MM.1S (cell line): ENCODE measurements at regions not wholly inside any gene's neighbourhood (a gene's known extent, or its start where the extent isn't known, plus 50 kb on each side); places are given as distances from the start of the nearest gene placed in this dataset.

Experiments used
- DNase-seq: peaks from one replicate; pipeline ENCODE4 v3.0.0-alpha.2; 2015
- H2AFZ ChIP-seq: fragments of 300-600 bp; sonication (generic); 2 replicates; pipeline ENCODE4 v1.6.0; 2016; ENCODE audit warnings: antibody characterized with exemption, low read length
- H3F3A ChIP-seq: fragments of 300-600 bp; sonication (generic); 2 replicates; pipeline ENCODE4 v1.6.1; 2016; ENCODE audit warnings: mild to moderate bottlenecking, antibody characterized with exemption, low read length, moderate library complexity, mixed read lengths; ENCODE audit not compliant: insufficient read depth
- H3K27ac ChIP-seq: fragments of 300-600 bp; sonication (generic); 2 replicates; pipeline ENCODE4 v1.5.1; 2016; ENCODE audit warnings: mild to moderate bottlenecking, low read length
- H3K27me3 ChIP-seq: fragments of 300-600 bp; sonication (generic); replicated peaks from 2 replicates; pipeline ENCODE4 v1.6.0; 2016; ENCODE audit warnings: low read length; ENCODE audit not compliant: insufficient read depth
- H3K36me3 ChIP-seq: fragments of 300-600 bp; sonication (generic); replicated peaks from 2 replicates; pipeline ENCODE4 v1.6.1; 2016; ENCODE audit warnings: mild to moderate bottlenecking, low read length, mixed read lengths; ENCODE audit not compliant: insufficient read depth
- H3K4me1 ChIP-seq: fragments of 300-600 bp; sonication (generic); 2 replicates; pipeline ENCODE4 v1.6.1; 2016; ENCODE audit warnings: low read length, mixed read lengths
- H3K4me2 ChIP-seq: fragments of 300-600 bp; sonication (generic); 2 replicates; pipeline ENCODE4 v1.6.0; 2016; ENCODE audit warnings: low read depth, low read length
- H3K4me3 ChIP-seq: fragments of 300-600 bp; sonication (generic); 2 replicates; pipeline ENCODE4 v1.5.1; 2016; ENCODE audit warnings: low read length, mixed read lengths
- H3K79me2 ChIP-seq: fragments of 300-600 bp; sonication (generic); 2 replicates; pipeline ENCODE4 v1.6.1; 2016; ENCODE audit warnings: mixed run types, low read length, mixed read lengths
- H3K9ac ChIP-seq: fragments of 300-600 bp; sonication (generic); 2 replicates; pipeline ENCODE4 v1.6.1; 2016; ENCODE audit warnings: low read length, mixed read lengths
- H3K9me2 ChIP-seq: fragments of 300-600 bp; sonication (generic); replicated peaks from 2 replicates; pipeline ENCODE4 v1.6.1; 2016; ENCODE audit warnings: mild to moderate bottlenecking, low read length, mixed read lengths; ENCODE audit not compliant: insufficient read depth
- H3K9me3 ChIP-seq: fragments of 300-600 bp; sonication (generic); replicated peaks from 2 replicates; pipeline ENCODE4 v1.6.1; 2016; ENCODE audit warnings: mild to moderate bottlenecking, low read length, mixed read lengths; ENCODE audit not compliant: insufficient read depth
- H4K20me1 ChIP-seq: fragments of 300-600 bp; sonication (generic); 2 replicates; pipeline ENCODE4 v1.6.1; 2016; ENCODE audit warnings: mild to moderate bottlenecking, low read length, moderate library complexity, mixed read lengths; ENCODE audit not compliant: insufficient read depth
- CTCF ChIP-seq: fragments of 300-600 bp; sonication (generic); IDR thresholded peaks from 2 replicates; pipeline ENCODE4 v1.5.1; 2016; ENCODE audit warnings: antibody characterized with exemption, low read length, mixed read lengths
- EZH2 ChIP-seq: fragments of 300-600 bp; sonication (generic); optimal IDR thresholded peaks from 2 replicates; pipeline ENCODE3; 2017; ENCODE audit warnings: low read depth, mild to moderate bottlenecking, antibody characterized with exemption, low read length, mixed read lengths
- EZH2phosphoT487 ChIP-seq: fragments of 300-600 bp; sonication (generic); IDR thresholded peaks from 2 replicates; pipeline ENCODE4 v1.6.1; 2018; ENCODE audit warnings: antibody characterized with exemption, low read length

- Histone ChIP-seq H3K79me2 (no peaks in the 10 kb centered on the region), H3F3A (no peaks in the 10 kb centered on the region), H2AFZ (no peak overlapping the region), H3K27ac (no peak overlapping the region), H4K20me1 (no peaks in the 10 kb centered on the region), H3K4me1 (no peaks in the 10 kb centered on the region), H3K9ac (no peak overlapping the region), H3K9me3 (no peaks in the 10 kb centered on the region), H3K4me3 (no peak overlapping the region), H3K27me3 (no peaks in the 10 kb centered on the region), H3K9me2 (no peaks in the 10 kb centered on the region), H3K36me3 (no peaks in the 10 kb centered on the region), H3K4me2 (no peak overlapping the region)
- no peak for DNase-seq
- TF ChIP-seq CTCF (no peak), EZH2 (no peak), EZH2phosphoT487 (no peak)
Observed at GRCh38 chr14:53824061-53824460, 132.6 kb downstream of the BMP4 start.

GRCh38 chr14:53814392-53814791 lies 142.2 kb downstream of the BMP4 start:
- no peak overlapping the region for H3K4me3 ChIP-seq
- no peak overlapping the region for H2AFZ ChIP-seq
- no peak overlapping the region for H3K4me2 ChIP-seq
- H3K27ac ChIP-seq = no peak overlapping the region
- H3K9me3 ChIP-seq = no peaks in the 10 kb centered on the region
- no peaks in the 10 kb centered on the region for H4K20me1 ChIP-seq
- no peak for TF ChIP-seq EZH2
- no peak for TF ChIP-seq CTCF
- no peak for TF ChIP-seq EZH2phosphoT487
- no peaks in the 10 kb centered on the region for H3K9me2 ChIP-seq
- no peaks in the 10 kb centered on the region for H3K4me1 ChIP-seq
- no peak overlapping the region for H3K9ac ChIP-seq
- no peaks in the 10 kb centered on the region for H3K27me3 ChIP-seq
- no peaks in the 10 kb centered on the region for H3K79me2 ChIP-seq
- H3K36me3 ChIP-seq = no peaks in the 10 kb centered on the region
- DNase-seq = no peak
- H3F3A ChIP-seq = no peaks in the 10 kb centered on the region

- H3K9me3 ChIP-seq = no peaks in the 10 kb centered on the region
- no peak overlapping the region for H3K9ac ChIP-seq
- no peaks in the 10 kb centered on the region for H3K9me2 ChIP-seq
- H3K4me1 ChIP-seq = no peaks in the 10 kb centered on the region
- H3K79me2 ChIP-seq = no peaks in the 10 kb centered on the region
- no peak overlapping the region for H2AFZ ChIP-seq
- no peaks in the 10 kb centered on the region for H3K36me3 ChIP-seq
- no peak for TF ChIP-seq EZH2phosphoT487
- no peak for TF ChIP-seq CTCF
- no peak for TF ChIP-seq EZH2
- H3F3A ChIP-seq = no peaks in the 10 kb centered on the region
- H3K4me2 ChIP-seq = no peak overlapping the region
- no peak overlapping the region for H3K4me3 ChIP-seq
- DNase-seq = no peak
- H3K27me3 ChIP-seq = no peaks in the 10 kb centered on the region
- H3K27ac ChIP-seq = no peak overlapping the region
- no peaks in the 10 kb centered on the region for H4K20me1 ChIP-seq
Observed at GRCh38 chr14:53810221-53810620, 146.4 kb downstream of the BMP4 start.
